EL (cell line): ENCODE measurements at regions not wholly inside any gene's neighbourhood (a gene's known extent, or its start where the extent isn't known, plus 50 kb on each side); places are given as distances from the start of the nearest gene placed in this dataset.
"Not testable (repeated sequence)": the region's sequence is repeated elsewhere in the genome, so short reads cannot be mapped to it uniquely, and the experiment has no call there.

ENCODE experiments used
- DNase-seq: peaks from one replicate; pipeline ENCODE4 v3.0.0-alpha.2; 2016

- DNase-seq, result no peak
Observed at GRCh38 chr5:75002271-75002670, 50.1 kb downstream of the GCNT4 start.

- no peak for DNase-seq
Observed at GRCh38 chr5:74995926-74996325, 56.4 kb downstream of the GCNT4 start.

GRCh38 chr5:74994826-74995225, 57.5 kb downstream of the GCNT4 start:
- no peak for DNase-seq

GRCh38 chr5:74993743-74994142, 58.6 kb downstream of the GCNT4 start:
- no peak for DNase-seq

DNA sequence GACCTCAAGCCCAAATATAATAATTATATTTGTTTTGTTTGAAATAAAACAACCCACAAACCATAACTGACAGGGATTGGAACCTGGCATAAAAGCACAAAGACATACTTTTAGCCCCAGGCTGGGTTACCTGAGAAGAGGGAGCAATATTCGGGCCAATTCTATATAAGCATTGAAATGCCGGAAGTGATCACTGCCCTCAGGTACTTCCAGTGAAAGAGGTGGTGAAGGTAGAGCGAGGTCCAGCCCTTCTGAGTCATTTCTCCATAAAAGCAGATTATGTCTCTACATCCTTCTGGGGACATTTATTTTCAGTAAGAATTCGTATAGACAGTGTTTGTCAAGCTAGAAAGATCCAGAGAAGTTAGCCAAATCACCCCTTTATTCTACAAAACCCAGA, 59.6 kb downstream of the GCNT4 start:
- DNase-seq, result no peak

- no peak for DNase-seq
Observed at GRCh38 chr5:74991522-74991921, 60.8 kb downstream of the GCNT4 start.

DNA sequence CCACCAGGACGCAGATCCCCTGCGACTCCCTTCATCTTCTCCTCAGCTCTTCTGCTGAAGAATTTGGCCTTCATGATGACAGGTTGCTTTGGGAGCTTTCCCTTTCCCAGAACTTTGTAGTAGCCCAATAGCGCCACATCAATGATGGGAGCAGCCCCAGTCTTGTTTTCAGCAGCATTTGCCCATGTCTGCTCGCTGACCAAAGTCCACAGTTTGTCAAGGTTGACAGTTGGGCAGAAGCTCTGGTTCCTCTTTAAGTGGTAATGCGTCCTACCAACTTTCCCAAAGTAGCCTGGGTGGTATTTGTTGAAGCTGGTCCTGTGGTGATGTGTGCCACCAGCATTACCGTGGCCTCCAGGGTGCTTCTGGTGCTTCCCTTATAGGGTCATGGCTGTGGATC, 62.2 kb downstream of the GCNT4 start:
- DNase-seq, result no peak

GRCh38 chr5:74988273-74988983, 63.9 kb downstream of the GCNT4 start:
- DNase-seq, result no peak

- DNase-seq, result no peak
Observed at GRCh38 chr5:74978345-74978744, 74.0 kb downstream of the GCNT4 start.

- no peak for DNase-seq
Observed at GRCh38 chr5:74977471-74977870, 74.9 kb downstream of the GCNT4 start.

- DNase-seq, result no peak
Observed at GRCh38 chr5:74976651-74977050, 75.7 kb downstream of the GCNT4 start.

DNA sequence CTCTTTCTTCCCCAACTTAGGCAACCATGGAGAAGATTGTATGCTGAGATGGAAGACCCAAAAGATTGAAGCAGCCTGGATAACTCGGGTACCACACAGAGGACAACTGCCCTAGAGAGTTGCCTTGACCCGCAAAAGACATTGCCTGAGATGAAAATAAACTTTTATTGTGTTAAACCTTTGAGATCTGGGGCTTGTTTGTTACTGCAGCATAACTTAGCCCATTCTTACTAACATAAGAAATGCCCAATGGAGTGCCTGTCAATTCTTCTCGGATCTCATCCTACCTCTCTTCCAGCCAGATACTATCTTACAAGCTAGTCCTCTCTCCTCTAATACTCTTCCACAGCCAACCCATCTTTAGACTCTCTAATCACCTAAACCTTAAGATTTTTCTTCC, 76.8 kb downstream of the GCNT4 start:
- no peak for DNase-seq

- DNase-seq, result no peak
Observed at GRCh38 chr5:74974451-74975091, 77.8 kb downstream of the GCNT4 start.

DNA sequence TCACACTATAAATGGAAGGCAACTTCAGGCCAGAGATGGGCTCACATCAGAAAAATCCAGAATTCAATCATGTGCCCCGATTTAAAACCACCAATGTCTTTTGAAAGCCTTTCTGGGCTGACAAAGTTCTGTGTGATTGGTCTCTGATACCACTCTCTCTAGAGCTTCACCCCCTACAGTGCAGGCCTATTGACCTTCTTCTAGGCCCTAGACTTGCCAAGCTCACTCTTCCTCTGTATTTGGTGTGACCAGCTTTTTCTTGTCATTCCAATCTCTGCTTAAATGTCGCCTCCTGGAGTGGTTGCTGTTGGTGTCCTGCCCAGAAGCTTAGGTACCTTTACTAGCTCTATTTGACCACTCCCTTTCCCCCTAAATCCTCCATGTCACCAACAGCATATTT, 78.7 kb downstream of the GCNT4 start:
- no peak for DNase-seq

- DNase-seq, result no peak
Observed at GRCh38 chr5:74971947-74972460, 80.4 kb downstream of the GCNT4 start.

DNA sequence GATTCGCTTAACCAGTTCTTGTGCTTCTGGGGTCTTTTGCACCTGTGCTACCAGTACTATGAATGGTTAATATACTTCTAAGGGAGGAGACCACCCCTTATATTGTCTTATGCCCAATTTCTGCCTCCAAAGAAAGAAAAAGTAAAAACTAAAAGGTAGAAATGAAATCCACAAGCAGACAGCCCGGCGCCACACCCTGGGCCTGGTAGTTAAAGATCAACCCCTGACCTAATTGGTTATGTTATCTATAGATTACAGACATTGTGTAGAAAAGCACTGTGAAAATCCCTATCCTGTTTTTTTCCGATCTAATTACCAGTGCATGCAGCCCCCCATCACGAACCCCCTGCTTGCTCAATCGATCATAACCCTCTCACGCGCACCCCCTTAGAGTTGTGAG, 81.5 kb downstream of the GCNT4 start:
- not testable (repeated sequence) for DNase-seq

- DNase-seq, result no peak
Observed at GRCh38 chr5:74969726-74970125, 82.6 kb downstream of the GCNT4 start.

- peak; percentile 41 for DNase-seq
Observed at GRCh38 chr5:74966141-74967026, 86.0 kb downstream of the GCNT4 start.

DNA sequence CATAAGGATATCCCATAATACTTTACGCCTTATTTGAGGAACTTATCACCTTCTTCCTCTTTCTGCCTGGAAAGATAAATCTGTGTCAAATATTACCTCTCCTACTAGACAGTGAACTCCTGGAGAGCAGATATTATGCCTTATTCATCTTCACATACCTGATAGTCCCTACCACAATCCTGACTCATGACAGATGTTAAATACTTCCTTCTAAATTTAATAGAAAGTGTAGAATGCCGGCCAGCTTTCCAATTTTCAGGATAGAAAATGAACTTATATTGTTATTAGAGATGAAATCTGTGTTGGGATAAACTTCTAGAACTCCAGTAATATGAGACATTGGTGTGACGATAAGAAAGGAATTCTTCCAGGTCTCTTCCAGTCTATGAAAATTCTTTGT, 89.0 kb downstream of the GCNT4 start:
- DNase-seq, result no peak

- no peak for DNase-seq
Observed at GRCh38 chr5:74957906-74958305, 91.7 kb upstream of the FAM169A start.

DNA sequence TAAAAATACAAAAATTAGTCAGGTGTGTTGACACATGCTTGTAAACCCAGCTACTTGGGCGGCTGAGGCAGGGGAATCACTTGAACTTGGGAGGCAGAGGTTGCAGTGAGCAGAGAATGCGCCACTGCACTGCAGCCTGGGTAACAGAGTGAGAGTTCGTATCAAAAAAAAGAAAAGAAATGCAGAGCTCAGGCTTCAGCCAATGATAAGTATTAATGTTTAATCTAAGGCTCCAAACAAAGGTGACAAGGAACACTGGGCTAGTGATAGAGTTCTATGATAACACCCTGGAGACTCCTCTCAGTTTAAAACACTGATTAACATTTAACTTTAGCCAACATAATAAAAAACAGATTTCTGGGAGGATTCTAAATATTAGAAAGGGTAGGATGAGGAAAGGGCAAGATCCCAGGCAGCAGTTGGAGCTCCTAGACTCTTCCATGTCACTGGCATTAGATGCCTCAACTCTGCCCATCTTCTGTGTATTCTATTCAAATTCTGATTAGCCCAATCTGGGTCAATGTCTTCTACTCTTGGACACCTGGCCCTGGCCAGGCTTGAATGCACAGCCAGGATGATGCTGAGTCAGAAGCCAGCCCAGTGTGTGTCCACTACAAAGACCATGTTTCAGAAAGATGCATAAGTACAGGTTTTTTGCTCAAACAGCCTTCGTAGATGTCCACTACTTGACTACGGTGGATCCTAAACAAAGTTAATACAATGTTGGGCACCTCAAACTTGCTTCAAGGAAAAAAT, 91.0 kb upstream of the FAM169A start:
- DNase-seq, result no peak

DNA sequence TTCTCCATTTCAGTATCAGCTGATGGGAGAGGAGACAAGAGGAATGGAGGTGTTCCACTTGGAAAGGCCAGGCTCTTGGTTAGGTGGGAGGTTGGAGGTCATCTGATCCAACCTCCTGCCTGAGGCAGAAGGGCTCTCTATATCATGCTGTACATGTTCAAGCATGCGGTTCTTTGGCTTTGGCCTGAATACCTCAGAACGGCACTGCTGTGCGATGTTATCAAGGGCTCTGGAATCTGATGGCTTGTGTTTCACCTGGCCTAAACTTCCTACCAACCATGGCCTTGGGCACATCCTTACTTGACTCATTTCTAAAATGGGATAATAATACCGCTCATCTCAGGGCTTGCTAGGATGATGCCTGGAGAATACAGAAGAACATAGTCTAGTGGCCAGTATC, 90.1 kb upstream of the FAM169A start:
- no peak for DNase-seq

DNA sequence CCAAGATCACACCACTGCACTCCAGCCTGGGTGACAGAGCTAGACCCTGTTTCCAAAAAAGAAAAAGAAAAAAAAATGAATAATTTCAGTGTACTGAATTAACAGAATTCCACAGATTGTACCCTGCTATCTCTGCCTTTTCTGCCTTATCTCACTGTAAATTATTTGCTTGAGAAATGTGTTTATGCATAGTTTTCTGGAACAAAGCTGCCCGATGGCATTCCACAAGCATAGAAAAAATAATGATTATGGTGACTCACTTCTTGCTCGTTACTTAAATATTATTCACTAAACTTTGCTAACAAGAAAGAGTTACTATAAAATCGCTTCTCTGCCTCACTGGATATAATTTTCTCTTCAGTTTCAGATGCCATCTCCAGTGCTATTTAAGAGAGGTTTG, 88.7 kb upstream of the FAM169A start:
- peak; percentile 81 for DNase-seq
